Stimulated activated CD4-positive, alpha-beta T cell treated with anti-CD3 and anti-CD28 coated beads, Interleukin-2, amount 100 ng/mL, for 48 hours (primary cell): ENCODE measurements at regions not wholly inside any gene's neighbourhood (a gene's known extent, or its start where the extent isn't known, plus 50 kb on each side); places are given as distances from the start of the nearest gene placed in this dataset.
"Not testable (repeated sequence)": the region's sequence is repeated elsewhere in the genome, so short reads cannot be mapped to it uniquely, and the experiment has no call there.

Experiments used
- DNase-seq, 2 donors: peaks; one replicate each; pipeline ENCODE4 v3.0.0-alpha.2; 2020

- no peak for DNase-seq
These were observed 1363.5 kb upstream of the PCDH20 start for GRCh38 chr13:62779161-62779560.

DNA sequence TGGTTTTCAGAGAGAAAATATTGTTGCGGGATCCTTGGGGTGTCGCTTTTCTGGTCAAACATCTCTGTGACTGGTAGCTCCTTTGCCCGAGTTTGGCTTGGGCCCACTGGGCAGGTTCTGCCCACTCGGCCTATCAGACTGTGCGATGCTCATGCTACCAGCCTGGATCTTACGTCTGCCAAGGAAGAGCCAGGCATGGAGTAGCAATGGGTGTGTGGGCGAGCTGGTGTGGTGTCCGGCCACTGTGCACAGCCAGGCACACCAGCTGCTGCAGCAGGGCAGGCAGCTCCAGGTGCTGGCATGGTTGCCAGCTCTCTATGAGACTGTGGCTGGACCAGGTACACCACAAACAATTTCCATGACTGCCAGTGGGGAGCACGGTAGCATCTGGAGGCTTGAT lies 1351.8 kb upstream of the PCDH20 start:
- DNase-seq, result no peak

DNA sequence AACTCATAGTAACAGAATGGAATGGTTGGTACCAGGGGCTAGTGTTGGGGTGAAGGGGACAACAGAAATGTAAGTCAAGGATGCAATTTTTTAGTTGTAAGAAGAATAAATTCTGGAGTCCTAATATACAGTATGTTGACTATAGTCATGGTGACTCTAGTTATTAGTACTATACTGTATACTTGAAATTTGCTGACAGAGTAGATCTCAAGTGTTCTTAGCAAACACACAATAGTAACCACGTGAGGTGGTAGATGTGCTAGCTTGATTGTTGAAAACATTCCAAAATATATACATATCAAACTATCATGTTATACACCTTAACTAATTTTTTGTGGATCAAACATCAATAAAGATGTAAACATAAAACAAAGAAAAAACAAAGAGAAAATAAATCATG lies 1345.1 kb upstream of the PCDH20 start:
- no peak for DNase-seq

DNA sequence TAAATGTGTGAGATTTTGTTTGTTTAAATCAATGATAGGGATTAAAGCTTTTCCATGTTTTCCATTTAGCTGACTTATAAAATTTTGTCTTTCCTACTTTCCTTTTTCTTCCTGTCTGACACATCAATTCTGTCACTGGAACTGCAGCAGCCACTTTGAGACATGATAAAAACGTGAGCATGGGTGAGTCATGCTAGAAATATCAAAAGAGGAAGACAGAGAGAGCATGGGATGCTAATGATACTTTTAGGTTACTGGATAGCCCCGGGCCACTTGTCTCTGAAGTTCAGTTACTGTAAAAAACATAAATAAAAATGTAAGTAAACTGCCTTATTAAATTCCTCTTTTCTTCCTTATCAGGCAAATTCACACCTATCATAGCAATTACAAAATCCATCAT lies 1332.0 kb upstream of the PCDH20 start:
- no peak for DNase-seq

DNA sequence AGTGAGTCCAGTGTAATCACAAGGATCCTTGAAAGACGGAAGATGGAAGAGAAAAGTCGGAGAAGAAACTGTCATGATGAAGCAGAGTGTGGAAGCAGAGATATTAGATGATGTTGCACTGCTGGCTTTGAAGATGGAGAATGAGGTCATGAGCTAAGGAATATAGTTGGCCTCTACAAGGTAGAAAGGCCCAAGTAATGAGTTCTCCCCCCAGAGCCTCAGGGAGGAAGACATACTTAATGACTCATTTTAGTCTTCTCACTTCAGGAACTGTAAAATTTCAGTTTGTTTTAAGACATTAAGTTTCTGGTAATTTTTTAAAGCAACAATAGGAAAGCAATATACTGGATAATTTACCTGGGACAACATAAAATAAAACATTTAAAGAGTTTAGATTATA lies 1331.5 kb upstream of the PCDH20 start:
- no peak for DNase-seq

GRCh38 chr13:62729746-62730145 lies 1314.1 kb upstream of the PCDH20 start:
- DNase-seq, result not testable (repeated sequence)

DNA sequence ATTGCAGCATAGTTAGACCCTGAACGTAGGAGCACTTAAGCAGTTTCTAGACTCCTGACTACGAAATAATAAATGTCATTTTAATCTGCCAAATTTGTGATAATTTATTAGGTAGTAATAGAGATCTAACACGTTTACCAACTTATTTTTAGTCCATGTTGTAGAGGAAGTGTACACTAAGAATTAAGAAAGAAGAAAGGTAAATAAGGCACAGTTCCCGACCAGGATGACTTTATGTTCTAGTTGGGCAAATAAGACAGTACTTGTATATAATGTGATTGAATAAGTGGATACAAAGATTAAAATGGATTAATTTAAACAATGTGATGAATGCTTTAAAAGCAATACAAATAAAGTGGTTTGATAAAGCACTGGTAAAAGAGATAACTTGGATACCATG lies 1306.2 kb upstream of the PCDH20 start:
- DNase-seq, result no peak

DNA sequence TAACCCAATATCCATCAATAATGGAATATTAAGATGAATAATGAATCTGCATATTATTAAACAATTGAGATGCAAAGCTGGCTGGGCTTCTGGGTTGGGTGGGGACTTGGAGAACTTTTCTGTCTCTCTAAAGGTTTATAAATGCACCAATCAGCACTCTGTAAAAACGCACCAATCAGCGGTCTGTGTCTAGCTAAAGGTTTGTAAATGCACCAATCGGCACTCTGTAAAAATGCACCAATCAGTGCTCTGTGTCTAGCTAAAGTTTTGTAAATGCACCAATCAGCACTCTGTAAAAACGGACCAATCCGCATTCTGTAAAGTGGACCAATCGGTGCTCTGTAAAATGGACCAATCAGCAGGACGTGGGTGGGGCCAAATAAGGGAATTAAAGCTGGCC lies 1296.3 kb upstream of the PCDH20 start:
- not testable (repeated sequence) for DNase-seq

DNA sequence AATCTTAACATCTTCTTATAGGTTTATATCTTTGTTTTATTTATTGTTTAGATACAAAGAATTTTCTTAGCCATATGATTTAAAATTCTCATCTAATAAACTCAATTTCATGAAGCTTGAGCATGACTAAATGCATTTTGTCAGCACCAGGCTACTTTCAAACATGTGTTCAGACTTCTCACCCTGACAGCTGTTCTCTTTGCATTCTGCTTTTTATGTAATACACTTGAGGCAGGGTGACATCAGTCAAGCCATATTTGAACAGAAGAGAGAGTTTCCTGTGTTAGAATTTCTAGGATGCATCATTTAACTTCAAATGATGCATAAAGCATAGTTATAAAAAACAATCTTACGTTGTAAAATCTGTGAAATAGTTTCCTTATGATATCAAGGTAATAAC lies 1295.1 kb upstream of the PCDH20 start:
- DNase-seq, result no peak

DNA sequence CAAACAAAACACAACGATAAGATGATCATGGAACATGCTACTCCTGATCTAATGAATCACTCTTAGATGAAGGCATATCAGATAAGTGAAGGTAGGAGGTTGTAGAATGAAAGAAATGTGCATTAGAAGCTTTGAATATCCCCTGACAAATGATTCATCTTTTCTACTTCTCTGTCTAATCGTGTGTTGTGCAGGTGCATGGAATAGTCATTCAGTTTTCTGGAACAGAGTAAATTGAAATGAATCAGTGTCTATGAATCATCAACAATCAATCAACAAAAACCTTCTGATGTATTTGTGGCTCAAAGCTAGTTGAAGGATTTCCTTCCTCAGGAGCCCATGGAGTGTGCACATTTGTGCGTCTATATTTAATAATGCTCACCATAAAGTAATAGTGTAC lies 1290.4 kb upstream of the PCDH20 start:
- DNase-seq, result no peak

DNA sequence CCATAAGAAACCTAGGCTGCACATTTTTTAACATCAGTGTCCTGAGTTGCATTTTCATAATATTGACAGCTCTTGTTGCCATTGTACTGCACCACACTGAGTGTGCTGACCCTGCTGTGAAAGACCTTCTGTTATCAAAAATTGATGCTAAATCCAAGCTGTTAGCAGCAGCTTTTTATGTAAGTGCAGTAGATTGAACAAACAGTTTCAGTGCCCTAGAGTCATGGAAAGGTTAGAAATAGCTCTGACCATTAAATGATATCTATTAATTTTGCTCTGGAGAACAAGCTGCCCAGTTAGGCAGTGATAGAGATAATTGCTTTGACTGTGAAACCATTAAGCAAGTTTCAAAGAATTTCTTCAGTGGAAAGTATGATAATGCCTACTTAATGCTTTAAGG lies 1289.2 kb upstream of the PCDH20 start:
- DNase-seq, result no peak

DNA sequence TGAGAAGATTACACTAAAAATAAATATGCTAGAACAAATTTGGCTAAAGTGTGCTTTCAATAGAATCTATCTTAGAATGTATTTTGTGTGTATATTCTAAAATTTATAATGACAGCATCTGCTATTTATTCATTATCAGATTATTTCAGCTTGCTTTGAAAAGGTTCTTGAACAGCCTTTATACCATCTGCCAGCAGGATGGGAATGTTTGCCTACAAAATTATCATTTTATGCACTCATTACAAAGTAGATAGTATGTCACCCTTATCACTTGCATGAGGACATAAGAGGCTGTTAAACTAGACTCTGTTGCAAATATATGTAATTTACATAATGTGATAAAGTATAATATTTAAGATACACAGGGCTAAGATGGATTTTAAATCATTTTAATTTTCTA lies 1286.9 kb upstream of the PCDH20 start:
- no peak for DNase-seq

DNA sequence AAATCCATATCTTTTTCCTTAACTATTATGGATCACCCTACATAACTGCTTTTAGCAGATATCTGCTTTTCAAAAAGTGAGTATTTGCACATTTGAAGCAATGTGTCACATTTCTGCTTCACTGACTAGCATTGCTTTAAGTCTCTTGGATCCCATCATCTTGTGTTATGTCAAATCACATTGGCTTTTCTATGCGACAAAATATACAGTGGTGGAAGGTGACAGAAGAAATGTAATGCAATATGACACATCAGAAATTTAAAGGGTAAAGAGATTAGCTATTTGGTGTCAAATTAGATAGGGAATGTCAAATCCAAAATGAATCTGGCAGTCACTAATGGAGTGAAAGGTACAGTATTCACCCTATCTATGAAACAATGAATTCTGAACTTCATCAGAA lies 1282.1 kb upstream of the PCDH20 start:
- DNase-seq, result no peak

DNA sequence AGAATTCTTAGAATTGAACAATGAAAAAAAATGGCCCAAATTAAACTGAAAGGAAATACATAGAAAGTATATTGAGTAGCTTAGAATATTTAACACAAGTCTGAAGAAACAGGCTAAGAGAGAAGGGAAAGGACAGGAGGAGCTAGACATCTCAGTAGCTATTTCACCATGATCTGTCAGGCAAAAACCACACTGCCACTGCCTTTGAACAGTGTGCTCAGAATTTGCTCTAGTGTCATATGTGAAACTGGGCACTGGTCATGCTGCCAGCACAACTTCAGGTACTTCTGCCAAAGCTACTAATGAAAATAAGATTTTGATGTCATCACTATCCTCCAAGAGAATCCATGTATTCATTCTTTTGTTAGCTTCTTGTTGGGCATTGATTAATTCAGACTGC lies 1280.8 kb upstream of the PCDH20 start:
- DNase-seq, result no peak

DNA sequence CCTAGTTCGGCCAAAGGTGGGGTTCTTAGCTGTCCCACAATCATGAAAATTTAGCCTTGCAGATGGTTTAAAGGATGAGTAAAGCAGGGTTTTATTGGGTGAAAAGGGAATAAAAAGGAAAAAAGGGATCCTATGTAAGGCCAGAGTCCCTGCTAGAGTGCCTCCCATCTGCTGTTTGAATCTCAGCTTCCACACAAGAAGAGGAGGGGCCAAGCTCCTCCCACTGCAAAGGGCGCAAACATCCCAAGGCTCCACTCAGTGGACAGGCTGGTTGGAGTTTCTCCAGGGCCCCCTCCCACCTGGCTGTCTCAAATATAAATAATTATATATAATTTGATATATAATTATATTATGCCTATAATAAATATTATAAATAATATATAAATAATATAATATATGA lies 1272.1 kb upstream of the PCDH20 start:
- DNase-seq, result no peak

DNA sequence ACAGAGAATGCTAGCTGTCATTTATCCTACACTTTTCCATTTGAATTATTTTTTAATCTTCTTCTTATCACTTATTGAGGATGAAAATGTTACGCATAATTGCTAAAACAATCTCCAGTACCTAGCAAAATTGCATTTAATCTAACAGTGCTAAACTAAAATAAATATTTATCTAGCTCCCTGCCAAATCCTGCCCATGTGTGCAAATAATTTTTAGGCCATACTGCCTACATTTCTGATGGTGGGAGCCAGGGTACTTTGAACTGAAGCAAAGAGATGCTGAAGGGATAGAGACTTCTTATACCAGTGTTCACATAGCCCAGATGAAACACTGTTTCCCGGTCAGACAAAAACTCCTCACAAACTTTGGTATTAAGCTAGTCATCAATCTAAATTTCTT lies 1268.7 kb upstream of the PCDH20 start:
- DNase-seq, result no peak

DNA sequence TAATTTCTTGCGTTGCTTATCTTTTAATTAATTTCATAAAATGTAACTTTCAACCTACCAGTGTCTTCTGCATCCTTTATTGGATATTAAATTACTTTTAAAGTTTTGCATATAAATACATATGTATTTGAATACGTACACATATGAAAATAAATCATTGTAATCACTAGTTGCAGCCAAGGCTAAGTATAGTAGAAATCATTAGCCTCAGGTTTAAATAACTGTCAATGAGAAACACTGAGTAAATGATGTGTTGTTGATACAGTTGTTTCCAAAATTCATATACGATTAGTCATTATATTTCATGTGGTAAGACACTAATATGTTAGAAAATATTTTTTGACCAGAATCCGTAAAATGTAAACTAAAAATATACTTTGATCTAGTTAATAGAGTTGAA lies 1267.1 kb upstream of the PCDH20 start:
- DNase-seq, result no peak

DNA sequence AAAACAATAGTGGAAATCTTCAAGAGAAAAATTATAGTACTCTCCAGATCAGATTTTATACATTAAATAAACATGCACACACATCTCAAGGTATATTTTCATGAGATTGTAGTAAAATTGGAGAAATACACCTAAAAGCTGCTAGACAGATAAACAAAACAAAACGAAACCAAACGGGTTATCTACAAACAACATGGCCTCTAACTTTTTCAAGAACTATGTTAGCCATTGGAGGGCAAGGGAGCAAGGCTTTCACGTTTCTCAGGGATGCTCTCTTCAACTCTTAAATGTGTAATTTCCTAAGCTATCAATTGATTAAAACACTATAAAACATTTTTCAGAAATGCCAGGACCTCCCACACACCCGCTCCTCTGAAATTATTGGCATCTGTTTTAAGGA lies 1262.4 kb upstream of the PCDH20 start:
- no peak for DNase-seq

- no peak for DNase-seq
These were observed 1248.1 kb upstream of the PCDH20 start for GRCh38 chr13:62663767-62664166.

DNA sequence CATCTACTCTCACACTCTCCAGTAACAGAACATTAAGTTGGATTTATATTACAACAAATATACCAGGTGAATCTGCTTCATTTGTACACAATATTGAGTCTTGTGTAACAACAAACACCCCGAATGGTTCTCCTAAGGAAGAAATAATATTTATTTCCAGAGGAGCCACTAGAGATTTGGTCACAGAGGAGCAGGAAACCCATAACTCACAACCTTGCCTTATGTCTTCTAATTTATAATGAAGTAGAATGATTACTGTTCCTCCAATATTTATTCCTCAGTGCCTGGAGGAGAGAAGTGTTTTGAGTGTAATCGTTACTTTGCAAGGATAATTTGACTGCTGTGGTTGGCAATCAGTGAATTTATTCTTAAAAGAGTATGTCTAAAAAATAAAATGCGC lies 1243.7 kb upstream of the PCDH20 start:
- no peak for DNase-seq

DNA sequence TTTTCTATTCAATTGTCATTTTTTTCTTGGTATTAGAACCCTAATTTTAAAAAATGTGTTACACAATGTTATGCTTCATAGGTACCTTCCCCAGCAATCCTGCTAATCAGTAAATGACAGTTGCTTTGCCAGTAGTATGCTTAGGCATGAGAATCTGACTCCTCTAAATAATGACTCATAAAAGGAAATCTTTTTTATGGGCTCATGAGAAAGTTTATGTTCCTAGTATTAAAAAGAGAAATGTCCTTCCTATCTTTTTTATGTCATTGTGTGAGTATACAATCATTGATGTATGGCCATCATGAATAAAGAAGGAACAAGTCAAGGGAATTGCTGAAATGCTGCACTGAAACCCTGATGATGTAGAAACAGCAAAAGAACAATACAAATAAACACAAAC lies 1237.7 kb upstream of the PCDH20 start:
- DNase-seq, result no peak

DNA sequence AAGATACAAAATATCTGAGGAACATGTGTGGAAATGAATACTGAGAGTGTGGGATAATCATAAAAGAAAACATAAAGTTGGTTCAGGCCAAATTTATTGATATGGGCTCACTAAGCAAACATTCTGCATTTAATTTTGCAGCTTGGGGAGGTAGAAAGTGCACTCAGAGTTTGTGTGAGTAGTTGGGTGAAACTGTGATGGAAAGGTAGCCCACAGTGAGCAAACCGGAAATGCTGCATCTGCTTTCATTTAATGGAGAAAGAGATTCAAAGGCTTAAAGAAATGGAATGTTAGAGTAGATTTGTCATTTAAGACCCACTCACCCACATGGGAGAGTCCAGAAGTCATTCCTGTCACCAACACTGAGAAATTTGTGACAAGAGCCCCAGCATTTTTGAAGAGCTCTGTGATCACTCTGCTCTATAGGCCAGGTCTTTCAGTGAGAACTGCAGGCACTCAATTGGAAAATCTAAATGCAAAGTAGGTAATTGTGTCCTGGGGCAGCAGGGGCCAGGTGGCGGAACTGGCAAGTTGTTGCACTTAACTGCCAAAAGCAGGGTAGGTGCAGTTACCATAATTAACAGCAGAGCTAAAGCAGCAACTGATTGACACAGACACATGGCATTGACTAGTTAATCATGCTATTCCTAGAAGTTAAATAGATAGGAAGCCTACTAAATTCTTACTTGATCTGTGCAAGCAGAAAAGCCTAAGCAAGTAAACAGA lies 1228.3 kb upstream of the PCDH20 start:
- DNase-seq, result no peak

GRCh38 chr13:62643007-62643483 lies 1227.4 kb upstream of the PCDH20 start:
- no peak for DNase-seq

DNA sequence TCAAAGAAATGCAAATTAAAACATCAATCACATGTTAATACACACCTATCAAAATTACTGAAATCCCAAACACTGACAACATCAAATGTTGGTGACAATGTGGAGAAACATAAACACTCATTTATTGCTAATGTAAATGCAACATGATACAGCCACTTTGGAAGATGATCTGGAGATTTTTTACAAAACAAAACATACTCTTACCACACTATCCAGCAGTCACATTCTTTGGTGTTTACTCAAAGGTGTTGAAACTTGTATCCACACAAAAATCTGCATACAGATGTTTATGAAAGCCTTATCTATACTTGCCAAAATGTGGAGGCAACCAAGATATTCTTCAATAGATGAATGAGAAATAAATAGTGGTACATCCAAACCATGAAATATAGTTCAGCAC lies 1219.5 kb upstream of the PCDH20 start:
- no peak for DNase-seq

GRCh38 chr13:62633448-62633847 lies 1217.8 kb upstream of the PCDH20 start:
- DNase-seq, result no peak

- no peak for DNase-seq
These were observed 1216.0 kb upstream of the PCDH20 start for GRCh38 chr13:62631619-62632018.
